ENCODE measurements at regions not wholly inside any gene's neighbourhood (a gene's known extent, or its start where the extent isn't known, plus 50 kb on each side); places are given as distances from the start of the nearest gene placed in this dataset.

- intact Hi-C loops (cut with DNase I), result no loop called here
- no peak for DNase-seq (ENCODE audit: low spot score)
Measured at GRCh38 chr15:98231696-98232440, 271.4 kb downstream of the ARRDC4 start.

- no peak for DNase-seq (ENCODE audit: low spot score)
- intact Hi-C loops (cut with DNase I), result no loop called here
Measured at GRCh38 chr15:98232761-98233160, 272.3 kb downstream of the ARRDC4 start.

- no peak for DNase-seq (ENCODE audit: low spot score)
Measured at GRCh38 chr15:98233873-98234272, 273.4 kb downstream of the ARRDC4 start.

GRCh38 chr15:98240303-98240702 lies 279.8 kb downstream of the ARRDC4 start:
- intact Hi-C loops (cut with DNase I), result no loop called here
- DNase-seq (ENCODE audit: low spot score), result no peak

More at GRCh38 chr15:98233873-98234272, 273.4 kb downstream of the ARRDC4 start:
- intact Hi-C loops (cut with DNase I), result no loop called here

- intact Hi-C loops (cut with DNase I), result no loop called here
- DNase-seq (ENCODE audit: low spot score), result no peak
Measured at GRCh38 chr15:98241032-98241554, 280.6 kb downstream of the ARRDC4 start.

- DNase-seq (ENCODE audit: low spot score), result no peak
- intact Hi-C loops (cut with DNase I), result no loop called here
Measured at GRCh38 chr15:98257290-98257689, 296.8 kb downstream of the ARRDC4 start.

GRCh38 chr15:98263787-98264186 lies 303.3 kb downstream of the ARRDC4 start:
- no peak for DNase-seq (ENCODE audit: low spot score)
- intact Hi-C loops (cut with DNase I), result no loop called here

- intact Hi-C loops (cut with DNase I), result no loop called here
- no peak for DNase-seq (ENCODE audit: low spot score)
Measured at GRCh38 chr15:98266295-98266694, 305.8 kb downstream of the ARRDC4 start.

- DNase-seq (ENCODE audit: low spot score), result no peak
- intact Hi-C loops (cut with DNase I), result no loop called here
Measured at GRCh38 chr15:98268163-98268562, 307.7 kb downstream of the ARRDC4 start.

GRCh38 chr15:98272625-98273024 lies 312.1 kb downstream of the ARRDC4 start:
- intact Hi-C loops (cut with DNase I), result no loop called here
- no peak for DNase-seq (ENCODE audit: low spot score)

GRCh38 chr15:98276018-98276417 lies 315.5 kb downstream of the ARRDC4 start:
- intact Hi-C loops (cut with DNase I), result no loop called here
- DNase-seq (ENCODE audit: low spot score), result no peak

- DNase-seq (ENCODE audit: low spot score), result no peak
- intact Hi-C loops (cut with DNase I), result no loop called here
Measured at GRCh38 chr15:98277602-98278001, 317.1 kb downstream of the ARRDC4 start.

- intact Hi-C loops (cut with DNase I), result no loop called here
- no peak for DNase-seq (ENCODE audit: low spot score)
Measured at GRCh38 chr15:98280284-98280975, 319.9 kb downstream of the ARRDC4 start.

GRCh38 chr15:98281130-98281529 lies 320.6 kb downstream of the ARRDC4 start:
- intact Hi-C loops (cut with DNase I), result no loop called here
- no peak for DNase-seq (ENCODE audit: low spot score)

GRCh38 chr15:98282656-98283332 lies 322.3 kb downstream of the ARRDC4 start:
- intact Hi-C loops (cut with DNase I), result no loop called here
- no peak for DNase-seq (ENCODE audit: low spot score)

- intact Hi-C loops (cut with DNase I), result no loop called here
Measured at GRCh38 chr15:98286200-98286599, 325.7 kb downstream of the ARRDC4 start.

GRCh38 chr15:98286831-98287230 lies 326.3 kb downstream of the ARRDC4 start:
- intact Hi-C loops (cut with DNase I), result no loop called here
- DNase-seq (ENCODE audit: low spot score), result no peak

More at GRCh38 chr15:98286200-98286599, 325.7 kb downstream of the ARRDC4 start:
- no peak for DNase-seq (ENCODE audit: low spot score)

- intact Hi-C loops (cut with DNase I), result no loop called here
- no peak for DNase-seq (ENCODE audit: low spot score)
Measured at GRCh38 chr15:98288091-98288590, 327.6 kb downstream of the ARRDC4 start.

- intact Hi-C loops (cut with DNase I), result no loop called here
- no peak for DNase-seq (ENCODE audit: low spot score)
Measured at GRCh38 chr15:98289747-98290146, 329.2 kb downstream of the ARRDC4 start.

Measured in cardiac septum (tissue), 1 donor.